ENCODE measurements at regions not wholly inside any gene's neighbourhood (a gene's known extent, or its start where the extent isn't known, plus 50 kb on each side); places are given as distances from the start of the nearest gene placed in this dataset.

GRCh38 chr7:45259227-45259596, 101.6 kb downstream of the RAMP3 start:
- WGBS, 2 donors (ENCODE audit: low coverage in 1 of 2) = no CpG with 5 or more reads among the region's 4 CpGs
- no peak overlapping the region for H3K27ac ChIP-seq
- H3K9me3 ChIP-seq = no peaks in the 10 kb centered on the region
- TF ChIP-seq EP300 (IDR thresholded peaks at IDR 0.05) = no peak
- TF ChIP-seq POLR2AphosphoS5 (IDR thresholded peaks at IDR 0.05) = no peak
- TF ChIP-seq POLR2A (IDR thresholded peaks at IDR 0.05) = no peak
- no peak for TF ChIP-seq CTCF (IDR thresholded peaks at IDR 0.05)
- H3K4me1 ChIP-seq = peaks cover 0 to 7% (median 0%) of the 10 kb centered on the region in 3 donors
- peaks cover 29% of the 10 kb centered on the region for H3K27me3 ChIP-seq
- ATAC-seq = no peak
- H3K4me3 ChIP-seq = no peak overlapping the region
- H3K36me3 ChIP-seq = no peaks in the 10 kb centered on the region

GRCh38 chr7:45259966-45260646, 102.5 kb downstream of the RAMP3 start:
- ATAC-seq = peak; percentile 58
- peaks cover 0 to 7% (median 0%) of the 10 kb centered on the region in 3 donors for H3K4me1 ChIP-seq
- WGBS, 2 donors (ENCODE audit: low coverage in 1 of 2) = 40% methylated on average over 2 of the region's 30 CpGs; no CpG with 5 or more reads in 1 of the 2 donors
- H3K27ac ChIP-seq = no peak overlapping the region
- H3K4me3 ChIP-seq = no peak overlapping the region
- no peaks in the 10 kb centered on the region for H3K36me3 ChIP-seq
- H3K27me3 ChIP-seq = peaks cover 22% of the 10 kb centered on the region
- TF ChIP-seq EP300 (IDR thresholded peaks at IDR 0.05) (no peak), CTCF (IDR thresholded peaks at IDR 0.05) (peak; percentile 83 to 99 (median 91)), POLR2AphosphoS5 (IDR thresholded peaks at IDR 0.05) (no peak)
- no peaks in the 10 kb centered on the region for H3K9me3 ChIP-seq

DNA sequence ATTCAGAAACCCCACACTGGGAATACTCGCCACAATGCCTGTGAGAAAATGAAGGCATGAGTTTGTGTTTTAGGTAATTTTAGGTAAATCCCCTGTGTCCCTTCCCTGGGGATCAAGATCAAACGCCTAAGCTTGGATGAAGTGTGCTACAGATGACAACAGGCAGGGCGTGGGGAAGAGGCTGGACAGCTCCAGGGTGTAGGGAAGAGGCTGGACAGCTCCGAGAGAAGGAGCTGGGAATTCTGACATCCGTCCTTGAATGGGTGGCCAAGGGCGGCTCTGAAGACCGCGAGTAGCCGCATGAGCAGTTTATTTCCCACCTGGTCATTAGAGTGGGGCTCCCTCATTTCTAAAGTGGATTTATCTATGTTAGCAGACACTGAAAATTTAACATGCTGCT, 109.7 kb downstream of the RAMP3 start:
- Histone ChIP-seq H3K27me3 (peaks cover 24% of the 10 kb centered on the region), H3K27ac (no peak overlapping the region), H3K9me3 (no peaks in the 10 kb centered on the region), H3K4me1 (no peaks in the 10 kb centered on the region), H3K36me3 (no peaks in the 10 kb centered on the region), H3K4me3 (no peak overlapping the region)
- ATAC-seq = no peak
- TF ChIP-seq POLR2AphosphoS5 (IDR thresholded peaks at IDR 0.05) (no peak), POLR2A (IDR thresholded peaks at IDR 0.05) (no peak), EP300 (IDR thresholded peaks at IDR 0.05) (no peak), CTCF (IDR thresholded peaks at IDR 0.05) (no peak)
- 32 to 43% methylated on average over 6 to 8 of the region's 9 CpGs for WGBS, 2 donors (ENCODE audit: low coverage in 1 of 2)

DNA sequence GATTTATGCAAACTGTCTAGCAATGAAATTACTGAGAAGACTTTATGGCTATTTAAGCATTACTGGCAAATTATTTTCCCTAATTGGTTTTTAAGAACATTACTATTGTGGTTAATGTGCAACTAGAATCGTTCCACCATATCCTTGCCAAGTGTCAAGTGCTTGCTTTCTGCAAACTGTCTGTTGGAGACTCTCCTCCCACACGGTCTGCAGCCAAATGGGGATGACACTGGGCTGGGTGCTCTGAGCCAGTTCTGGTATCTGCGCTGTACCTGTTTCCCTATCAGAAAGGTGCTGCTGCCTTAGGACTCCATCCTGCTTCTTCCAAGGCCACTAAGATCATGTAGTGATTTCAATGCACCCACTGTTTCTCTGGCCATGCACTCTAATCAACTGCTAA, 110.4 kb downstream of the RAMP3 start:
- H3K36me3 ChIP-seq = no peaks in the 10 kb centered on the region
- H3K27ac ChIP-seq = no peak overlapping the region
- WGBS, 2 donors (ENCODE audit: low coverage in 1 of 2) = 60 to 61% methylated on average over 2 to 3 of the region's 3 CpGs
- H3K4me1 ChIP-seq = no peaks in the 10 kb centered on the region
- H3K4me3 ChIP-seq = no peak overlapping the region
- peaks cover 24% of the 10 kb centered on the region for H3K27me3 ChIP-seq
- ATAC-seq = no peak
- TF ChIP-seq POLR2A (IDR thresholded peaks at IDR 0.05) = no peak
- TF ChIP-seq CTCF (IDR thresholded peaks at IDR 0.05) = no peak
- TF ChIP-seq POLR2AphosphoS5 (IDR thresholded peaks at IDR 0.05) = no peak
- no peak for TF ChIP-seq EP300 (IDR thresholded peaks at IDR 0.05)
- no peaks in the 10 kb centered on the region for H3K9me3 ChIP-seq

GRCh38 chr7:45269192-45269591, 111.6 kb downstream of the RAMP3 start:
- H3K9me3 ChIP-seq = no peaks in the 10 kb centered on the region

More at GRCh38 chr7:45269192-45269591, 111.6 kb downstream of the RAMP3 start:
- Histone ChIP-seq H3K4me3 (no peak overlapping the region), H3K4me1 (no peaks in the 10 kb centered on the region), H3K27me3 (peaks cover 24% of the 10 kb centered on the region), H3K27ac (no peak overlapping the region), H3K36me3 (no peaks in the 10 kb centered on the region)
- no peak for ATAC-seq
- WGBS, 2 donors (ENCODE audit: low coverage in 1 of 2) = 78% methylated on average over 2 of the region's 2 CpGs
- TF ChIP-seq EP300 (IDR thresholded peaks at IDR 0.05) (no peak), CTCF (IDR thresholded peaks at IDR 0.05) (no peak), POLR2A (IDR thresholded peaks at IDR 0.05) (no peak), POLR2AphosphoS5 (IDR thresholded peaks at IDR 0.05) (no peak)

Measured in gastroesophageal sphincter (tissue), 4 donors.